ENCODE measurements at regions not wholly inside any gene's neighbourhood (a gene's known extent, or its start where the extent isn't known, plus 50 kb on each side); places are given as distances from the start of the nearest gene placed in this dataset.

DNA sequence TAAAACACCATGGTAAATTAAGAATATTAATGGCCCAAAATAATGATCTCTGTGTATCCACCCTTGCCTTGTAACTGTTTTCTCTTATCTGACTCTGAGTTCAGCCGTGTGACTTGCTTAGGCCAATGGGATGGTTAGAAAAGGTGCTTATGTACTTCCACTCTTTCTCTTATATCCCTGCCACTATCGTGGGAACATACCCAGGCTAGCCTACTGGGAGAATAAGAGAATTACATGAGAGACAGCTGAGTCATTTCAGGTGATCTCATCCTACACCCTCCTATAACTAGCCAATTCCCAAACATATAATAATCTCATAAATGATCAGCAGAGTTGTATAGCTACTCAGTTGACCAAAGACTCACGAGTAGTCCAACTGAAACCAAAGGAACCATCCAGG is 98.3 kb upstream of the ABI3BP start:
- no peak for DNase-seq (ENCODE audit: low read depth in 1 of 2, low spot score in 1 of 2)

DNA sequence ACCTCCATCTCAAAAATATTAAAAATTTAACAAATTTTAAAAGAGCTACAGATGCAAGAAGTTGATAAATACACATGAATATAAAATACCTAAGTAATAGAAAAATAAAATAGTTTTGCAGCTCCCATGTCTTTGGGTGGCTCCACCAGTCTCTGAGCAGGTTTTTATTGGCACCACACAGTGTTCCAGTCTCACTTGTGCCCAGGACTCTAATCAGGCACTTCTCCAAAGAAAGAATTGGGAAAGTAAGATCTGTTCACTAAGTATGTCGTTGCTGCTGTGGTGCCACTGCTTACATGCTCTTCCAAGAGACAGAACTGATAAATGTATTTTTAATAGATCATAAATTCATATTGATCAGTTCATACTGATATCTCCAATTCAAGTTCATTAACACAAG is 92.5 kb upstream of the ABI3BP start:
- DNase-seq (ENCODE audit: low read depth in 1 of 2, low spot score in 1 of 2), result no peak

DNA sequence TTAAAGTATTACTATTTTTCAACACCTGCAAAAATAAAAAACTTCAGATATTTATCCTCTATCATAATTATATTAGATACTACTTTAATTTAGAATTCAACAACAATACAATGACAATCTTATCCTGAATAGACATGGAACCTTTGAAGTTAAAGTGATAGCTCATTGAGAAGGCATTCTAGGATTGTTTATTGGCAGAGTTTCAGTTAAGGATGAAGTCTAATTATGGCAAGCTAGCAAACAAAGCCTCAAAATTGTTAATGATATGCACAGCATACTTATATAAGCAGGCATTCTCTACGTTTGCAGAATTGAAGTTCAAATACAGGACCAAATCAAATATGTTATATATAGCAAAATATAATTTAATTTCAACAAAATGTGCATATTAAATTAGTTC is 91.2 kb upstream of the ABI3BP start:
- DNase-seq (ENCODE audit: low read depth in 1 of 2, low spot score in 1 of 2), result no peak

DNA sequence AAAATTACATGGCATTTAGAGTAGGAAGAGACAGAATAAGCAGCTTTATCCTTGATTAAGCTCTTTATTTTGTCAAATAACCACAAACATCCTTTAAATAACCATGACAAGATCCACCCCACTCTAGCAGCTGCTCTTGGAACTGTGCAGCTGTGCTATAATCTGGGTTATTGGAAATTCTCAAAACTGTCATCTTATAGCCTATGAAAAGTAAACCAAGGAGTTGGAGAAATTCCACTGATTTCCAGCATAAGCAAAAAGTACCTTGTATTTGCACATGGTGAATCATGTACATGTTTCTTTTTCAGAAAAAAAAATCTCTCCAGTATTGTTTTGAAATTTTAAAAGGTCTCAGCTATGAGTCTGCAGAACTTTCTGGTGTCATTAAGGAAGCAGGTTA is 88.8 kb upstream of the ABI3BP start:
- DNase-seq (ENCODE audit: low read depth in 1 of 2, low spot score in 1 of 2), result no peak

DNA sequence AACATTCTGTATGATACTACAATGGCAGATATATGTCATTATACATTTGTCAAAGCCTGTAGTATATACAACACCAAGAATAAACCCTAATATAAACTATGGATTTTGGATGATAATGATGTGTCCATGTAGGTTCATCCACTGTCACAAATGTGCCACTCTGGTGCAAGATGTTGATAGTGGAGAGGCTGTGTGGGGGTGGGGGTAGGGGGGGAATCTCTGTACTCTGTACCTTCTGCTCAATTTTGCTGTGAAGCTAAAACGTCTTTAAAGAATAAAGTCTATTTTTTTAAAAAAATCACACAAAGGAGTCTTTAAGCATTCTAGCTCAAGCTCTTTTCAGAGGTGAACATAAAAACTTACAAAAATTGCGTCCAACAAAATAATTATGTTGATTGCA is 88.2 kb upstream of the ABI3BP start:
- no peak for DNase-seq (ENCODE audit: low read depth in 1 of 2, low spot score in 1 of 2)

DNA sequence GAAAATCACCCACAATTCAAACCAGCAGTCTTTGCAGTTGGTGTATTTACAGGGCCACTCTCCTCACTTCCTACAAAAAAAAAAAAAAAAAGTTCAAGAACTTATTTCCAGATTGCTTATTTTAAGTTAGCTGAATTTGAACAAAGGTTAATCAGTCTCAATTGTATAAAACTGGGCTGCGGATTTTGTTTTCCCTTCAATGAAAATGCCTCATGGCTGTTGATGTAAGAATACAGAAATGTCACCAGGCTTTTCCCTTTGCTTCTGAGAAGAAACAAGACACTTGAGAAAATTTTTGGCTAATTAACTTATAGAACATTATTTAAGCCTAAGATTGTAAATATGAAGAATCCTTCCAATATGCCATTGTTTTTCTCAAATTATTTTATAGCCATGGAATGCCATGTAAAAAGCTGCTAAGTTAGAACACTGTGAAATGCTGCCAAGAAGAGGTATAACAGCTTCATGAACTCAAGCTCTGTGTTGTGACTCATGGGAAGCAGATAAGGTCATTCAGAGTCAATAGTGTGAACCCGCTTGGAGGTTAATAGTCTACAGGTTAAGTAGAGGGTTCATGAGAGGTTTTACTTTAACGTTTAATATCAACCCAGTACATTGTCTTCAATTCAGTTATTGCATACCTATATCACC is 84.3 kb upstream of the ABI3BP start:
- DNase-seq (ENCODE audit: low read depth in 1 of 2, low spot score in 1 of 2), result no peak

DNA sequence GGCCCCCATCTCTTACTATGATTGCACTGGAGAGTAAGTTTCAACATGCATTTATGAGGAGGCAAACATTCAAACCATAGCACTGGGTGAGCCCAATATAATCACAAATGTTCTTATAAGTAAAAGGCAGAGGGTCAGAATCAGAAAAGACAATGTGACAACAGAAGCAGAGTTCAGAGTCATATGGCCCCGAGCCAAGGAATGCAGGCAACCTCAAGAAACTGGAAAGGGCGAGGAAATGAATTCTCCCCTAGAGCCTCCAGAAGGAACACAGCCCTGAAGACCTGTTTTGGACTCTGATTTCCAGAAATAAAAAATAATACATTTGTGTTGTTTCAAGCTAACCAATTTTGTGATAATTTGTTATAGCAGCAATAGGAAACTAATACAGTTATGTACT is 81.3 kb upstream of the ABI3BP start:
- DNase-seq (ENCODE audit: low read depth in 1 of 2, low spot score in 1 of 2), result no peak

DNA sequence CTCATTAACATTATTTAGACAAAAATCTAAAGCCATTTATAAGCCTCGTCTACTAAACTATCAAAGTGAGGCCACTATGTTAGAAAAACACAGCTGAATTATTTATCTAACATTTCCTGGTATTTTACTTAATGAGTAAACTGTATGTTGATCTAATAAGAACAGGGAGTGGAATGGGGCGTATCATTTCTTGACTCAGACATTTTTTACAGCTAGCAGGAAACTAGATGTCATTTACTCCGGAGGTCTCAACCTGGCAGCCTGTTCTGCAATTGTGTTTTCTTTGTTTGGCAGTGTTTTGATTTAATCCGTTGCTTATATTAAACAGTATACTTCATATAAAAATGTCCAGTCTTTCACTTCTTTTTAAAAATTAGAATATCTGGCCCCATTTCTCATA is 79.1 kb upstream of the ABI3BP start:
- DNase-seq (ENCODE audit: low read depth in 1 of 2, low spot score in 1 of 2), result no peak

DNA sequence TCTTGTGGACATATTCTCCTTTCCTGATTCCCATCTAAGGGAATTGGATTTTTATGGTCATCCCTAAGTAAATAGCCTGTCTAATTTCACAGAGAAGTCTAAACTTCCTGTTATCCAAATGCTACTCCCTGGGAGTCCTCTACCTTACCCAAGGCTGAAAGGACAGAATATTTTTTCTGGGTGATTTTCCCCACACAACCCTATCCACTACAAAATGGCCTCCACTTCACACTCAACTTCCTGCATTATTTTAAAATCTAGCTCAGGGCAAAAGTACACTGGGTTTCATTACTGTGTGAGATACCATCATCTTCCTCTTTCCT is 77.5 kb upstream of the ABI3BP start:
- no peak for DNase-seq (ENCODE audit: low read depth in 1 of 2, low spot score in 1 of 2)

DNA sequence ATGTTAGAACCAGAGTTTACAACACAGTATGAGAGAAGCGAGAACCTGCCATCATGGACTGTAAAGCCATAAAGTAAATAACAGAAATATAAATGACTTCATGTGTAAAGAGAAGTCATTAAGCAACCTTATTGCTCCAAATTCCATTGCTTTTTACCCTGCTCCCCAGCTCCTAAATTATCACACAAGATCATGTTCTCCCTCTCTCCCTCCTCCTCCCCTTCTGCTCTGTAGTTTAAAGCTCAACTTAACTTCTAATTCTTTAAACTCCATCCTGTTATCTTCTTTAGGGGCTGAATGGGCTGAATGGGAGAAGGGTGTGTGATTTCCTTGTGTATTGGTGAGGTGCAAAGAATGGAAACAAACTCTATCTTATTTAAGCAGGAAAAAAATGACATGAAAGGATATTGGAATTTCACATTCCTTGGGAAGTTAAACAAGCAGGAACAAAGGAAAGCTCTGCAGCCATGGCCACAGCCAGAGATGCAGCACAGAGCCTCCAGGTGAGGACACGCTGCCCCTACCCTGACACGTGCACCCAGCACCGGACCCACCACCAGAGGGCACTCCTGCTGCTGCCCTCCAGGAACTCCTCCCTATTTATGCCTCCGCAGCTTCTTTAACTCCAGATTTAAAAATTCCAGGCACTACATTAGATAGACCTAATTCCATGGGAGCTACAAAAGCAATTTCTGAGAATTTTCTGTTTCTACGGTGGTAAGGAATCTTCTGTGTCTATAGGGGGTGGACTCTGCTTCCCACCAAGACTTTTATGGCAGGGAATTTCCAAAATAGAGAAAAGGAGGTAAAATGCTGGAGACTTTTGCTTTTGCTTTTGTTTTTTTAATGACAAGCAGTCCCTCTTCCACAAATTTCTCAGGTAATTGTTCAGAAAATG is 76.9 kb upstream of the ABI3BP start:
- DNase-seq (ENCODE audit: low read depth in 1 of 2, low spot score in 1 of 2), result peak; percentile 19 to 50

DNA sequence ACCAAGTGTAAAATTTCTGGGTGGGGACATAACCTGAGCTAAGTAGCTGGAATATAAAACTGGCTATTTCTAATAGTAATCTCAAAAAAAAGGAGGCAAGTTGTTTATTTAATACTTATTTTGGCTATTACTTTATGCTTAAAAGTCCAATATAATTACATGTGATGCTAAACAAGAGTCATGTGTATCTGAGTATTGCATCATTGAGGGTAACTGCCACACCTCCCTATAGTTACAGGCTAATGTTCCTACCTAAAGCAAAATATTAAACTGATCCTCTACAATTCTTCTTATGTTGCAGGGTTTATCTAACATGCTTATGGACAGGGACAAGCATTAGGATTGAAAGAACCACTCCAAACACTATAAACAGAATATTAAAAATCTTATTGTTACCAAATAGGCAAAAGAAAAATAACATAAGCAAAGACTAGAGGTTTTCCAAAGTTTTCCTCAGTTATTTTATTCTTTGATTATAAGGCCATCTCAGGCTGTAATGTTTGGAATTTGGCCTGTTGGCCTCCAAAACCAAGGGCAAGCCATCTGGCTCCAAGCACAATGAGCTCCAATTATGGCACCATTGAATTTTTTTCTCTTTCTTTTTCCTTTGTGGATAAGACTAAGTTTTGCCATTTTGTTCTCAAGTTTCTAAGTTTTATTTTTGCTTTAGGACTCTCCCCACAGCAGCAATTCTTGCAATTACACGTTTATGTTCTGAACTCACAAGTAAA is 75.8 kb upstream of the ABI3BP start:
- no peak for DNase-seq (ENCODE audit: low read depth in 1 of 2, low spot score in 1 of 2)

DNA sequence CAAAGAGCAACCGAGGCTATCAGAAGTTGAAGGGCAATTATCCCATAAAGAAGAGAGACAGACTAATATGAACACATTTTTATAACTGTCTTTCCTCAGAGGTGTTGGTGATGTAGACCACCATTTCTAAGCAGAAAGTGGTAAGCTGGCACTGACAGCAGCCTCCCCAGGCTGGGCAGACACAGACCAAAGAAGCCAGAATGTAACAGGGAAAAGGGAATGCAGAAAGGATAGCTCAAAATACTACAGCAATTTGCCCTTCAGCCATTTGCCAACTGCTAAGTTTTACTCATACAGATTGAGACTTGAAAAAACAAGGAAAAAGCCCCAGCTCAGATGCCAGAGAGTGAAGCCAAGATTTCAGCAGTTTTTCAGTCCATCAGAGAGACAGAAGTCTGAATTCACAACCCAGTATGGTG is 73.5 kb upstream of the ABI3BP start:
- no peak for DNase-seq (ENCODE audit: low read depth in 1 of 2, low spot score in 1 of 2)

DNA sequence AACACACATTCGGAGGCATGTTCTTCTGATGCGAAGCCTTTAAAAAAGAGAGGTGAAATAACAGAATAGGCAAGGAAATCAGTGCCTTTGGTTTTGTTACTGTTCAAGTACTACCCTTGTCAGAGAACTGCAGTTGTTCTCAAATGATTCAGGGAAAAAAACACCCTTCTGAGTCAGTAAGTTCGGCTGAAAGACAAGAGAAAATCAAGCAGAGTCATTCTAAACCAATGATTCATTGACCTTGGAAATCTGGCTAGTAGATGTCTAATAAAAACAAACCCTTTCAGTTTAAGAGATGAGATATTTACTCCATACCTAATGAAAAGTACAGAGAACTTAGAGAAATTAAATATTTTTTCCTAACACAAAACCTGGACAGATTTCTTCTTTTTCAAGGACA is 72.7 kb upstream of the ABI3BP start:
- no peak for DNase-seq (ENCODE audit: low read depth in 1 of 2, low spot score in 1 of 2)

DNA sequence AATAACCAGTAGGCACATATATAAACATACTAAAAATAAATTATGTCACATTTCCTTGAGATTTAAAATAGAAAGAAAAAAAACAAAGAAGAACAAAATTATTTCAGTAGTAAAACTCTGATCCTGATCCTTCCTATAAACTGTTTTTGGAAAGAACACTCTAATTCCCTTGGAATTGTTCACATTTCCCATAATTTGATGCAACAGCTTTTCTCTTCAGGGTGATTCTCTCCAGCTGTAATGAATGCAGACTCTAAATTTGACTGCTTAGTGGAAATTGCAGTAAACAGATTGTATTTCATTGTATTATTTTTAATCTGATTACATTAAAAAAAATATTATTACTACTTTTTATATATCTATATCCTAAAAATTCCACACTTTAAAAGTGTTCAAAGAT is 70.2 kb upstream of the ABI3BP start:
- no peak for DNase-seq (ENCODE audit: low read depth in 1 of 2, low spot score in 1 of 2)

DNA sequence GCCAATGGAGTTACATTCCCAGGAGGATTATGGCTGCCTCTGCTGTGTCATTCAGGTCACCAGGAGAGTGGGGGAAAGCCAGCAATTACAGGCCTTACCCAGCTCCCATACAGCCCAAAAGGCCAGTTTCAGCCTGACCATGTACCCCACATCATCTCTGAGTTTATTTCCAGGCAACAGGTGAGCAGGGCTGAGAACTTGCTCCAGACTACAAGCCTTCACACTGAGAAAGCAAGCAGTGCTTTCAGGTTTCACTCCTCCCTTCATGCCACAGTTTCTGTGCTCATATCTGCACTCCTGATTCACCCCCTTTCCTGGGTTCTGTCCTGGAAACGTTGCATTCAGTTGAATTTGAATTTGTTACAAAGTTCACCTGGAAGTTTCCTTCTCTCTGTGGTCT is 68.1 kb upstream of the ABI3BP start:
- DNase-seq (ENCODE audit: low read depth in 1 of 2, low spot score in 1 of 2), result no peak

DNA sequence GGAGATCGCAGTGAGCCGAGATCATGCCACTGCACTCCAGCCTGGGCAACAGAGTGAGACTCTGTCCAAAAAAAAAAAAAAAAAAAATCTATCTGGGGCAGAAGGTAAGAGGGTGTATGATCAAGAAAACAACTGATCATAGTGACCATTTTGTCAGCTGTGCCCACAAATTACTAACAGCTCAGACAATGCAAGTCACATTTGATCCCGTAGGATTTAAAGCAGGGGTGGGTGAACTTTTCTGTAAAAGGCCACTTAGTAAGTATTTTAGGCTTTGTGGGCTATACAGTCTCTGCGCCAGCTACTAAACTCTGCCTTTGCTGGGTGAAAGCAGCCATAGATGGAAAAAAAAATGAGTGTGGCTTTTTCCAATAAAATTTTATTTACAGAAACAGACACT is 57.6 kb upstream of the ABI3BP start:
- no peak for DNase-seq (ENCODE audit: low read depth in 1 of 2, low spot score in 1 of 2)

DNA sequence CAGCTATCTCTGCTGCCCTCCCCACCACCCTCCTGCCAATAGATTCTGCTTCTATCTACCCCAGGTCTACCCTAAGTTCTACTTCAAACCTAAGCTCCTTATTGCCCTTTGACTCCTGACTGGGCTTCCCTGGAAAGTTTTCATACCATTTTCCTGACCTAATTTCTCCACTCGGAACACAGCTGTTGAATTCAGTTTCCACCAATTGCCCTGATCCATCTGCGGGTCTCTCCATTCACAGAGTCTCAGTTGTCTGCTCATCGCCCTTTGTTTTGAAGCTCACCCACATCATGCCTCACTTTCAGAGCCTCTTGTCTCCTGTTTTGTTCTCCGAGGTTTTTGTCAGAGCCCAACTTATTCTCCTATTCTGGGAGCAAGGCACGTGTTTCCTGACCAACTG is 56.8 kb upstream of the ABI3BP start:
- DNase-seq (ENCODE audit: low read depth in 1 of 2, low spot score in 1 of 2), result no peak

DNA sequence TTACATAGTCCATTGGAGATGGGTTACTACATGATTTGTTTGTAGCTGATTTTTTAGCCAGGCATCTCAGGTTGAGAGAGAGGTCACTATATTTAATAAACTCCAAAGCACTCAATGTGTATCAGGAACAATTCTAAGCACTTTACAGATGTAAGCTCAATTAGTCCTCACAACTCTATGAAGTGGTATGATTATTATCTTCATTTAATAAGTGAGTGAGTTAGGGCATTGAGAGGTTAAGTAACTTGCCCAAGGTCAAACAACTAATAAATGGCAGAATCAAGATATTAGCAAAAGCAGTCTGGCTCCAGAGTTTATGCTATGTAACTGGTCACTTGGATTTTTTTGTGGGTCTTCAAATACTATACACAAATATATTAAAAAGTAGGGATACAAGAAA is 56.3 kb upstream of the ABI3BP start:
- no peak for DNase-seq (ENCODE audit: low read depth in 1 of 2, low spot score in 1 of 2)

DNA sequence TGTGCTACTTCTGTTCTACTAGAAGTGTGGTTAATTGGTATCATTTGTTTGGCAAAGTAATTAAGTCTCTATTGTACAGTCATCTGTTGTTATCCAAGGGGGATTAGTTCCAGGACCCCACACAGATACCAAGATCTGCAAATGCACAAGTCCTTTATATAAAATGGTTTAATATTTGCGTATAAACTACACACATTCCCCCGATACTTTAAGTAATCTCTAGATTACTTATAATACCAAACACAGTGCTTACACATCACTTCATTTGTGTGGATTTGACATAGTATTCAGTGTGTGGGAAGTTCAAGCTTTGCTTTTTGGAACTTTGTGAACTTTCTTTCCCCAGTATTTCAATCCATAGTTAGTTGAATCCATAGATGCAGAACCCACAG is 50.5 kb upstream of the ABI3BP start:
- DNase-seq (ENCODE audit: low read depth in 1 of 2, low spot score in 1 of 2), result no peak

DNA sequence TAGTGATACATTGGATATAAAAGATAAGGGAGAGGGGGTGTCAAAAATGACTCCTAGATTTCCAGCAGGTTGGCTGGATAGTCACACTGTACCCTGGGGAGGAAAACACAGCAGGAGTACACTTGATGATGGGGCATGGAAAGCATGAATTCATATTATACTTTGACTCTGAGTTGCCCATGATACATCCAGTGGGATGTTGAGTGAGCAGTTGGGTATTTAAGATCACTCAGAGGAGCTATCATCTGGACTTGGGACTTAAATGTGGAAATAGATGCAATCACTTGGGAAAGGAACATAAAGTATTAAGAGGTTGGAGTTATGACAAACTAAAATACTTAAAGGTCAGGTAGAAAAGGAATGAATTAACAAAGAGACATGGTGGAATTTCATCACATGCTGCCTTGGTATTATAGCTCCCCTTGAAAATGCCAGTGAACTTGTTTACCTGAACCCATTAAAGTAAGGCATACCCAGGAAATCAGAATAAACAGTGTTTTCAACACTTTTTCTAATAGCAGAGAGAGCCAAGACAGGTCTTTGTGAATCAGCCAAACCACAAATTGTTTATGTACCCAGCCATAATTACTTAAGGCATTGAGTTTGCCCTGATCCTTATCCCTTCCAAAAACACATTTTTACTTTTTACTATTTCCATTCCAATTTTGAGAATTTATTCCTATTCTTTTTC is 49.9 kb upstream of the ABI3BP start:
- no peak for DNase-seq (ENCODE audit: low read depth in 1 of 2, low spot score in 1 of 2)

Data from activated CD4-positive, alpha-beta T cell treated with anti-CD3 and anti-CD28 coated beads, Interleukin-2, amount 50 U/mL, for 24 hours (primary cell).